Ishikawa (cell line): ENCODE measurements at regions not wholly inside any gene's neighbourhood (a gene's known extent, or its start where the extent isn't known, plus 50 kb on each side); places are given as distances from the start of the nearest gene placed in this dataset.

ENCODE experiments used
- CEBPB ChIP-seq: IDR thresholded peaks from 2 replicates; pipeline ENCODE4 v1.6.1; 2012
- CREB1 ChIP-seq: IDR thresholded peaks from 2 replicates; pipeline ENCODE4 v1.6.1; 2012; ENCODE audit warnings: low read depth
- EGR1 ChIP-seq: IDR thresholded peaks from 2 replicates; pipeline ENCODE4 v1.6.1; 2012
- EP300 ChIP-seq: IDR thresholded peaks from 2 replicates; pipeline ENCODE4 v1.6.1; 2012; ENCODE audit warnings: borderline replicate concordance
- FOXM1 ChIP-seq: IDR thresholded peaks from 2 replicates; pipeline ENCODE4 v1.6.1; 2012; ENCODE audit warnings: low read depth, borderline replicate concordance
- NFIC ChIP-seq: IDR thresholded peaks from 2 replicates; pipeline ENCODE4 v1.6.1; 2012
- RAD21 ChIP-seq: IDR thresholded peaks from 2 replicates; pipeline ENCODE4 v1.6.1; 2012; ENCODE audit warnings: low read depth
- TAF1 ChIP-seq: IDR thresholded peaks from 2 replicates; pipeline ENCODE4 v1.6.1; 2012; ENCODE audit warnings: low read depth, mild to moderate bottlenecking
- TCF12 ChIP-seq: IDR thresholded peaks from 2 replicates; pipeline ENCODE4 v1.6.1; 2012; ENCODE audit warnings: low read depth
- TEAD4 ChIP-seq: IDR thresholded peaks from 2 replicates; pipeline ENCODE4 v1.6.1; 2012
- YY1 ChIP-seq: IDR thresholded peaks from 2 replicates; pipeline ENCODE4 v1.6.1; 2012; ENCODE audit warnings: low read depth
- ZBTB7A ChIP-seq: IDR thresholded peaks from 2 replicates; pipeline ENCODE4 v1.6.1; 2012; ENCODE audit warnings: low read depth
- TF ChIP-seq, protein P1 (sequence below): IDR thresholded peaks from 2 replicates; pipeline ENCODE4 v1.6.1; 2012
- TF ChIP-seq, protein P2 (sequence below): IDR thresholded peaks from 2 replicates; pipeline ENCODE4 v1.6.1; 2012
- TF ChIP-seq, protein P3 (sequence below): IDR thresholded peaks from 2 replicates; pipeline ENCODE4 v1.6.1; 2012; ENCODE audit warnings: low read depth, mild to moderate bottlenecking

DNA sequence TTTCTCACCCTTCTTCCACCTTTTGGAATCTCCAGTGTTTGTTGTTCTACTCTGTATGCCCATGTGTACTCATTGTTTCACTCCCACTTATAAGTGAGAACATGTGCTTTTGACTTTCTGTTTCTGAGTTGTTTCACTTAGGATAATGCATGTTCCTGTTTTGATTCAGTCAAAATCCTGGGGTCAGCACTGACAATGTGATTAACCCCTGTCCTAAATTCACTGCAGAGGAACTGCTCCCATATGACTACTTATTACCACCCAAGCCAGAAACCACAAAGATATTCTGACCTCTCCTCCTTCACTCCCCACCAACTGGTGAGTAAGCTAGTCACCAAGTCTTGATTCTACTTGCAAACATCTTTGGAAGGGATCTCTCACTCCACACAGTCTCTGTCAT, 251.4 kb upstream of the TCF4 start:
- TF ChIP-seq TCF12 (no peak), RAD21 (no peak), NFIC (no peak), YY1 (no peak), TAF1 (no peak), ZBTB7A (no peak), TEAD4 (no peak), EP300 (no peak), CEBPB (no peak), CREB1 (no peak)
- TF ChIP-seq, protein P1, sequence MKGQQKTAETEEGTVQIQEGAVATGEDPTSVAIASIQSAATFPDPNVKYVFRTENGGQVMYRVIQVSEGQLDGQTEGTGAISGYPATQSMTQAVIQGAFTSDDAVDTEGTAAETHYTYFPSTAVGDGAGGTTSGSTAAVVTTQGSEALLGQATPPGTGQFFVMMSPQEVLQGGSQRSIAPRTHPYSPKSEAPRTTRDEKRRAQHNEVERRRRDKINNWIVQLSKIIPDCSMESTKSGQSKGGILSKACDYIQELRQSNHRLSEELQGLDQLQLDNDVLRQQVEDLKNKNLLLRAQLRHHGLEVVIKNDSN, result no peak
- TF ChIP-seq, protein P2, sequence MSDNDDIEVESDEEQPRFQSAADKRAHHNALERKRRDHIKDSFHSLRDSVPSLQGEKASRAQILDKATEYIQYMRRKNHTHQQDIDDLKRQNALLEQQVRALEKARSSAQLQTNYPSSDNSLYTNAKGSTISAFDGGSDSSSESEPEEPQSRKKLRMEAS, result no peak
- TF ChIP-seq, protein P3, sequence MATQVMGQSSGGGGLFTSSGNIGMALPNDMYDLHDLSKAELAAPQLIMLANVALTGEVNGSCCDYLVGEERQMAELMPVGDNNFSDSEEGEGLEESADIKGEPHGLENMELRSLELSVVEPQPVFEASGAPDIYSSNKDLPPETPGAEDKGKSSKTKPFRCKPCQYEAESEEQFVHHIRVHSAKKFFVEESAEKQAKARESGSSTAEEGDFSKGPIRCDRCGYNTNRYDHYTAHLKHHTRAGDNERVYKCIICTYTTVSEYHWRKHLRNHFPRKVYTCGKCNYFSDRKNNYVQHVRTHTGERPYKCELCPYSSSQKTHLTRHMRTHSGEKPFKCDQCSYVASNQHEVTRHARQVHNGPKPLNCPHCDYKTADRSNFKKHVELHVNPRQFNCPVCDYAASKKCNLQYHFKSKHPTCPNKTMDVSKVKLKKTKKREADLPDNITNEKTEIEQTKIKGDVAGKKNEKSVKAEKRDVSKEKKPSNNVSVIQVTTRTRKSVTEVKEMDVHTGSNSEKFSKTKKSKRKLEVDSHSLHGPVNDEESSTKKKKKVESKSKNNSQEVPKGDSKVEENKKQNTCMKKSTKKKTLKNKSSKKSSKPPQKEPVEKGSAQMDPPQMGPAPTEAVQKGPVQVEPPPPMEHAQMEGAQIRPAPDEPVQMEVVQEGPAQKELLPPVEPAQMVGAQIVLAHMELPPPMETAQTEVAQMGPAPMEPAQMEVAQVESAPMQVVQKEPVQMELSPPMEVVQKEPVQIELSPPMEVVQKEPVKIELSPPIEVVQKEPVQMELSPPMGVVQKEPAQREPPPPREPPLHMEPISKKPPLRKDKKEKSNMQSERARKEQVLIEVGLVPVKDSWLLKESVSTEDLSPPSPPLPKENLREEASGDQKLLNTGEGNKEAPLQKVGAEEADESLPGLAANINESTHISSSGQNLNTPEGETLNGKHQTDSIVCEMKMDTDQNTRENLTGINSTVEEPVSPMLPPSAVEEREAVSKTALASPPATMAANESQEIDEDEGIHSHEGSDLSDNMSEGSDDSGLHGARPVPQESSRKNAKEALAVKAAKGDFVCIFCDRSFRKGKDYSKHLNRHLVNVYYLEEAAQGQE, result no peak

DNA sequence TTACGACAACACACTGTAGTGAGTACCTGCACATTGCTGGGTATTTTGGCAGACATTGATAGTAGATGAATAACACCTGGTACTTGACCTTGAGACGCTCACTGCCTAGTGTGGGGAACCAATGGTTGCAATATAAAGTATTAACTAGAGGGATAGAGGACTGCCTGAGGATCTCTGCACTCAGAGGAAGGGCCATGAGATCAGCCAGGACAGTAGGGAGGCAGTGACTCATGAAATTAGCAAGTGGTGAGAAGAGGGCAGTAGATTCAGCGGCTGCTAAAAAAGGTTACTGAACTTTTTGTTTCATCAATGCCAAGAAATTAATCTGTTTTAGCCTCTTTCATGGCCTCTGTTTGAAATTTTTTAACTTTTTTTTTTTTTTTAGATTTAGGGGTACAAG, 250.8 kb upstream of the TCF4 start:
- TF ChIP-seq EGR1, result no peak
- TF ChIP-seq ZBTB7A, result no peak
- TF ChIP-seq, protein P3, result no peak

DNA sequence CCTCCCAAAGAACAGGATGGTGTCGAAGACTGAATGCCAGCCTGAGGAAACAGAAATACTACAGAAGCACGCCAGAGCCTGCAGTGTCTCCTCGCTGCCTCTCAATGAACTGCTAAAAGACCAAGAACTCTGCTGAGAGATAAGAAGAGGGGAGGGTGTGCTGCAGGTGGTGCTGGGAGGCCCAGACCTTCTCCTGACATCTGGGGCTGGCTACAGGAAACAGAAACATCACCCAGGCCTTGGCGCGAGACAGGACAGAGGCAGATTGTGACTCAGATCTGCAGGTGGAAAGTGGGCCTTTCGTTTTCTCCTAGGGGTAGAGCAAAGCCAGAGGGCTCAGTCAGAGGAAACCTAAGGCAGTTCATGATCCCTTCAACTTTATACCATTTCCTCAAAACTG, 250.3 kb upstream of the TCF4 start:
- TF ChIP-seq EP300 (no peak), ZBTB7A (no peak), FOXM1 (no peak), NFIC (no peak), YY1 (no peak), RAD21 (no peak), CEBPB (no peak), TAF1 (no peak), TCF12 (no peak), CREB1 (no peak), EGR1 (no peak), TEAD4 (no peak)
- TF ChIP-seq, protein P2, result no peak
- TF ChIP-seq, protein P1, result no peak
- TF ChIP-seq, protein P3, result no peak

DNA sequence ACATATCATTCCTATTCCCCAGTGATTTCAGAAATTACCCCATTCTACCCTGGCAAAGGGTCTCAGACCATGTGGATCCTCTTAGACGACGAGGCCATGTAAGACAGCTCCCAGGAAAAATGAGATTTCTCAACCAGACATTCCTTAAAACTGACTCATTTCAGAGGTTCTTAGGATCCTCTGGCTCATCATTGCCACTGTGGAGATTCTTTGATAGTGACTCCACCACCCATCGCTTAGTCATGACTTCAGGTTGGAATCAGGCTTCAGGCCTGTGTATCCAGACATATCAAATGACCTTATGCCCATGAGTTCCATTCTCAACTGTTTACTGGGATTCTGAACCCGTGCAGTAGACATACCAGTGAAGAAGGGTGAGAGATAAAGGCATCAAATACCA, 245.6 kb upstream of the TCF4 start:
- TF ChIP-seq CEBPB, result 0 out of 2 replicates have a peak, but pooled peaks have one; percentile 27
- TF ChIP-seq, protein P1, result no peak

DNA sequence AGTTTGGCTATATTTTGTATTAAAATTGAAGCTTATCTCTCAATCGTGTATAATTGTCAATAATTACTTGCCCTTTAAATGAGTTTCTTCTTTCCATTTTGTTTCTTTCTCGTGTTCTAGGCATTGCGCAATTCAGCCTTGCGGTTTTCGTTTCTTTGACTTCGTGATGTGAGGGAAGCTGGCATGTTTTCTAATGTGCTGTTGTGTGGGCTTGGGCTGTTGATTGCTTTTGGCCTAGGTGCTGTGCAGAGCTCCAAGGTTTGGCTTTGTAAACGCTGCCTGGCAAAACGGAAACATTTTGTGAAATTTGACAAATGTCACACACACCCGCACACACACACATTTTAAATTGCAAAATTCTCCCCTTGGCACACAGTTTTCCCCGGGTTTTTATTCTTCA, 242.6 kb upstream of the TCF4 start:
- peak; percentile 84 for TF ChIP-seq CEBPB
- TF ChIP-seq ZBTB7A, result no peak
